ENCODE measurements at regions not wholly inside any gene's neighbourhood (a gene's known extent, or its start where the extent isn't known, plus 50 kb on each side); places are given as distances from the start of the nearest gene placed in this dataset.

DNA sequence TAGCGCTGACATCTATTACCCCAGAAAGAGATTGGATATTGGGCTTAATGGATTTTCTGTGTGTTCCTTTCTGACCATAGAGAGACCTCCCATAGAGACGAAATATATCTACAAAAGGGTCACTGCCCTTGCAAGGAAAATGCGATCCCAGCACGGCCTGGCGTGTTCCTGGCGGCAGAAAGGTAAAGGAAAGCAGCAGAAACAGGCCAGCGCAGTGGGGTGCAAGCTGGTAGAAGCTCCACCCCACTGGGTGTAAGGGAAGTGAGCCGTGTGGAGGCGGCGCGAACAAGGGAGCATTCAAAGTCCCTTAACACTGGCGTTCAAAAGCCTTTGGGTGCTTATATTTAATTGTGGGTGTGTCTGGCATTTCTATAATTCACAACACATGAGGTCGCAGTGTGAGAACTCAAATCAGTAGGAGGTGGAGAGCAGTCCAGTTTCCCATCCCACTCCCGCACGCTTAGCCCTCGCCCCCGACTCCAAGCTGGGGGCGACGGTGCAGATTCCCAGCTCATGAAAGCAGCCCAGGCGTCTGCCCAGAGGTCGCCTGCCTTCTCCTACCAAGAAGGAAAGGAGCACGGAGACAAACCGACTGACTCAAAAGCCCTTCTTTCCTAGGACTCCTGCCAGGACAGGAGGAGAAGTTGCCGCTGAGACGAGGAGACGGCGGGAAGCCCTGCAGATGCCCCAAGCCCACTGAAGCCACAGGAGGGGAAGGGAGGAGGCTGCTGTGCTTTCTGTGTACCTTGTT is 478.4 kb downstream of the FOXO1 start:
- no peak for TF ChIP-seq GATA1 (IDR thresholded peaks at IDR 0.05; ENCODE audit: low read depth, low read length)
- TF ChIP-seq POLR2A (IDR thresholded peaks at IDR 0.05; ENCODE audit: low read length): no peak
- no peak for DNase-seq

DNA sequence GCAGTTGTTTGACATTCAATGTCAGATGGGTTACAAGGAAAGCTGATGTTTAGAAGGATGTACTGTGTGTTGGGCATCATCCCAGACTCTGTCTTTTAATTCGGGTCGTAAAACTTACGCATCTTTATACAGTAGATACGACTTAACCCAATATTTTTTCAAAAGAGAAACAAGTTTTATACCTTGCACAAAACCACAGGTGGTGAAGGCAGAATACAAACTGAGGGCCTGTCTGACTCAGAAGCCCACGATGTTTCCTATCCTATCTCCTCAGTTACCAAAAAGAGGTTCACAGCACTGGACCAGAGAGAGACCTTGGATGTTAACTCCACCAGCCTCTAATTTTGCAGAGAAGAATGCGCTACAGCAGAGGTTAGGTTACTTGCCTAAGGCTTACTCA is 477.0 kb downstream of the FOXO1 start:
- TF ChIP-seq POLR2A (IDR thresholded peaks at IDR 0.05; ENCODE audit: low read length) (no peak), GATA1 (IDR thresholded peaks at IDR 0.05; ENCODE audit: low read depth, low read length) (no peak)
- no peak for DNase-seq

DNA sequence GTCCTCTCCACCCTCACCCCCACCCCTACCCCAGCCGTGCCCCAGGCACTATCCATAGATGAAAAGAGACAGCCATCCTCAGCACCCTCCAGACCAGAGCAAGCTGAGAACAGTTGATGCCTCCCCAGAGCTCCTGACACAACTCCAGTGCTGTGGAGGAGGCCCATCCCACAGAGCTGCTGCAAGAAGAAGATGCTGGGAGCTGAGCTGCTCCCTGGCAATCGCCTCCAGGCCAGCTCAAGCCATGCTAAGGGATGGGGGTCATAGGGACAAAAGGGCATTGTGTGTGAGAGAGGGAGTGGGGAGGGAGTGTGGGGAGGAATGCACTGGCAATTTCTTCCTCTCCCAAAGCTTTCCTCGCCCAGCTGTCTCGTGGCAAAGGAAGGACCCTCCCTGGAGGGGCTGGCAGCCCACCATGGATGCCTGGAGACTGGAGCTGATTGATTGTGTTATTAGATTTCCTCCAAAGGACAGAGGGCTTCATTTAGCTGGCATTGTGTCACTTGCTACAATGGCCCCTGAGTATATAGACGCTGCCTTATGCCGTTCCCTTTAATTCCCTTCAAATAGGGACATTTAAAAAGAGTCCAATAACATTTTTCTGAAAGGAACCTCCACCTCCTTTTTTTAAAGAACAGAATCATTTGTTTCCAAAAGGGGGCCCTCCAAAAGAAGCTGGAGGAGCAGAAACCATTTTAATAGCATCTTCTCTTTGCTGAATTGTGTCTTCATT is 476.4 kb downstream of the FOXO1 start:
- no peak for DNase-seq
- TF ChIP-seq GATA1 (IDR thresholded peaks at IDR 0.05; ENCODE audit: low read depth, low read length): no peak
- no peak for TF ChIP-seq POLR2A (IDR thresholded peaks at IDR 0.05; ENCODE audit: low read length)

DNA sequence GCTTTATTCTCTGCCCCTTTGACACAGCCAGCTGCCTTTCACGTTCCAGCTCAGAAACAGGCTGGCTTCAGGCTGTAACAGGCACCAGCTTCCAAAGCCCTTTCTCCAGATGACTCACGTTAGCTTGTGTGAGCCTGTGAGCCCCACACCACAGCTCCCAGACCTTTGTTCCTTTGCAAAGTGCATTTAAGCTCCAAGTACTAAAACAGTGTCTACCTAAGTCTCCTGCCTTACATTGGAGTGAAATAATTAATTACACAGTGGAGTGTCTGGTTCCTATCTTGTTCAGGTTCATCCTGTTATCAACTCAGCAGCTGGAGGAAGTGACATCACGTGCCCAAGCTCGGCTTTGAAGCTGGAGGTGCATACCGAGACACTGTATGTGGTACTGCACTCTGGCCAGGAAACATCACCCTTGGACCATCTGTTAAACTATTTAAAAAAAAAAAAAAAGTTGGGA is 475.8 kb downstream of the FOXO1 start:
- TF ChIP-seq POLR2A (IDR thresholded peaks at IDR 0.05; ENCODE audit: low read length) (no peak), GATA1 (IDR thresholded peaks at IDR 0.05; ENCODE audit: low read depth, low read length) (no peak)
- no peak for DNase-seq

DNA sequence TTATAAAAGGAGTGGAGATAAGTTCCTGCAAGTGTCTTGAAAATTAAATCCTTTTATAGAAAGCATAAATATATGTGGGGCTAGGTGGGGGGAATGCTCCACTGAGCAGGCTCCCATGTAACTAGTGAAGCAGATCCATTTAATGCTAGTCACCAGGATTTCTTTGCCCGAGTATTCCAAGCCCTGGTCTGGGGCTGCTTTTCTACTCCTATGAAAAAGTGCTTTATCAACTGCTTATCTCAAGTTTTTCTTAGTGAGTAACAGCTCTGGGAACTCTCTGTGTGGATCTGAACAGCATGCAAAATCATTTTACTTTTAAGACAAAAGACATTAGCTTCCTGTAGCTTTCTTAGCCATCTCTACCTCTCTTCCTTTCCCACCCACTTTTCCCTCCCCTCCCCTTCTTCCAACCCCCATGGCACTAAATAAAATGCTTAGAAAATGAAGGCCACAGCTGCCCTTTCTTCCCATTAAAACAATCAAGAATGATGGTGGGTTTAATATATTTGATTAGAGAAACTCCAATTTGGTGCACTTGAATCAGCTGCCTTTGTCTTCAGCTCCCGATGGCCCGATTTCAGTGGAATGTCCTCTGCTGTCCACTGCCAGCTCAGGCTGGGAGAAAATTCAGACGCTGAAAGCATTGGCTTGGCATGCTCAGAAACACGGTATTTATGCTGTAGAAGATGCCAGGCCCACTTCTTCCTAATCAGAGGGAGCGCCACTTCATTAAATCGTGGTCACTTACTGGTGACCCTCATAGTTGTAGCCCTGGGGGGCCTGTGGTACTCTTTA is 475.1 kb downstream of the FOXO1 start:
- no peak for DNase-seq
- TF ChIP-seq POLR2A (IDR thresholded peaks at IDR 0.05; ENCODE audit: low read length) (no peak), GATA1 (IDR thresholded peaks at IDR 0.05; ENCODE audit: low read depth, low read length) (no peak)

DNA sequence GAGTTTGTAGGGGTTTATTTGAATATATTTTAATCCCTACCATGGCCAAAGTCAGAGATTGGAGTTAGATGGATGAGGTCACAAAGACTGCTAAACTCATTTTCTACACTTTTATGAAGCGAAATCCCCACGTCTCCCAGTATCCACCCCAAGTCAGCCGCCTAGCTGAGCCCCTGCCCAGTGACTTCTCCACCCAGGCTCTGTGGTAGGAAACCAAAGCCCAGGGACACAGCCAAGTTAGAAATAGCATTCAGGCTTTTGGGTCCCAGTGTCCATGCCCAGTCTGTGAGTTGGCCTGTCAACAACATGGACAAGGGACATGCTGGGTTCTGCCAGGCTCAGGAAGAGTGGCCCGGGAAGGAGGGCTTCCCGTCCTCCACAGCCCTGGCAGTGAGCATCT is 474.0 kb downstream of the FOXO1 start:
- no peak for DNase-seq
- TF ChIP-seq POLR2A (IDR thresholded peaks at IDR 0.05; ENCODE audit: low read length) (no peak), GATA1 (IDR thresholded peaks at IDR 0.05; ENCODE audit: low read depth, low read length) (no peak)

DNA sequence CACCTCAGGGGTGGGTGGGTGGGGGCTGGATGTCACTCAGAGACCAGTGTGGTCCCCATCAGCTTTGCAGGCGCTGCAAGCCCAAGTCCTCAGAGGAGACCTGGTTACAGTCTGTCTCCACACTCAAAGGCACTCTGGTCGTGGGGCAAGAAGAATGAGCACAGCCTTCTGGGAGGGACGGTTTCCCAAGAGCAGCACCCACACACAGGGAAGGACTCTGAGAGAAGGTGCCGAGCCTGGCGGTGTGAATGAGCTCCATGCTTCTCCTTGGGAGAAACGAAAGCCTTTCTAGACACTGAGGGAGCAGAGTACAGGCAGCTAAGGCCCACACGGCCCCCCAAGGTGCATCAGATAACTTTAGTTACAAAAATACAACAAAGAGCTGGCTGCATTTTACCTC is 473.6 kb downstream of the FOXO1 start:
- no peak for TF ChIP-seq GATA1 (IDR thresholded peaks at IDR 0.05; ENCODE audit: low read depth, low read length)
- no peak for TF ChIP-seq POLR2A (IDR thresholded peaks at IDR 0.05; ENCODE audit: low read length)
- DNase-seq: no peak

DNA sequence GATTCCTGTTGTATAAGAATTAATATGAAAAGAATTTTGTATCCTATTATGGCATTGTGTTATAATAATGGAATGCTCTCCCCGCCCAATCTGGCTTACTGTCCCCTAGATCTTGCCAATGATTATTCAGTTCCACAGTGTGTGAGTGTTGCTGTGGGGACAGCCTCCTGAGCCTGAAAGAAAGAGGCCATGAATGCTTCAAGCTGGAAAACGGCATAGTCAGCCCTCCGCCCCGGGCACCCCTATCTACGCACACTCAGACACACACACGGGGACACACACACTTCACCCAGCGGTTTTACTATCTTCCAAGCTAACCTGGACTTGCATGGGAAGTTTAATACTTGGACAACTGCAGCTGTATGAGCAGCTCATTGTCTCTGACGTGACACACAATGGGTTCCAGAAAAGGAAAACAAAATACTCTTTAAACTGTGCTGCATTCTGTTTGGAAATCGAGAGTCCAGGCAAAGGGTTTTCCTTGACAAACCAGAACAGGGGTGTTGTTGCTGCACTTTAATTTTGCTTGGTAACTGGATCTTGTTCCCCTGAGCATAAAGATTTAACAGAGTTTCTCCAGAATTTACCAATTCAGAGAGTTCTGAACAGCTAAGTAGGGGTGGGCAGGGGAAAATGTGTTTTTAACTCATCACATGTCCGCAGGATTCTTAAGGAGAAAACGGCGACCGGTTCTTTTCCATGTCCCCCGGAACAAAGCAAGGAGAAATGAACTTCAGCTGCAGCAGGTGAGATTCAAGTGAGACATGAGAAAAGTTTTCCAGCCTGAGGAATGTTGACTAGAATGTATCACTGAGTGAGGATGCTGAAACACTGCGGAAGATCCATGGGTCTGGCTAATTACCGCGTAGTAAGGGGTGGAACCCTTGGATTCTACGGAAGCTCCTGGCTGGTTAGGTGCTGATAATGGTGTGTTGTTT is 472.9 kb downstream of the FOXO1 start:
- no peak for TF ChIP-seq GATA1 (IDR thresholded peaks at IDR 0.05; ENCODE audit: low read depth, low read length)
- TF ChIP-seq POLR2A (IDR thresholded peaks at IDR 0.05; ENCODE audit: low read length): no peak
- DNase-seq: no peak

DNA sequence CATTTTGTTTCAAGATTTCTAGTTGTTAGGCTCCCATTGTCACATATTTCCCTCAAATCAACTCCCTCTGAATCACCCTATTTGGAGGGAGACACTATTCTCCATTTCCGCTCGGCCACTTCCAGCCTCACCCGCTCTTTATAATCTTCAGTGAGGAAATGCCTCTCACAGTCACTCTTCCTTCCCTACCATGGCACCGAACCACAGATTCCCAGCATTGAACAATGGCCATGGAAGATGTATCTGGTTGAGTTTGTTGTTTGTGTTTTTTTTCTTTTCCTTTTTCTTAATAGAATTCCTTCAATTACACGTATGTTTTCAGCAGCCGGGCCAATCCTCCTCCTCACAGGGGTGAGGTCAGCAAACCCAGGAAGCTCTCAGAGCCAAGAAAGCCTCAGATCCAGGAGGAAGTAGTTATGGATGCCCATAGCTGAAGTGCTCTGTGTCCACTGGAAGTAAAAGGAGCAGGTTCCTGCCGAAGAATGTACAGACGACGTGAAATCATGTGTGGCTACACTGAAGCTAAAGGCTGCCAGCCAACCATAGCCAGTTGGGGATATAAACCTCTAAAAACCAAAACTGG is 472.1 kb downstream of the FOXO1 start:
- TF ChIP-seq POLR2A (IDR thresholded peaks at IDR 0.05; ENCODE audit: low read length): no peak
- no peak for TF ChIP-seq GATA1 (IDR thresholded peaks at IDR 0.05; ENCODE audit: low read depth, low read length)
- no peak for DNase-seq

DNA sequence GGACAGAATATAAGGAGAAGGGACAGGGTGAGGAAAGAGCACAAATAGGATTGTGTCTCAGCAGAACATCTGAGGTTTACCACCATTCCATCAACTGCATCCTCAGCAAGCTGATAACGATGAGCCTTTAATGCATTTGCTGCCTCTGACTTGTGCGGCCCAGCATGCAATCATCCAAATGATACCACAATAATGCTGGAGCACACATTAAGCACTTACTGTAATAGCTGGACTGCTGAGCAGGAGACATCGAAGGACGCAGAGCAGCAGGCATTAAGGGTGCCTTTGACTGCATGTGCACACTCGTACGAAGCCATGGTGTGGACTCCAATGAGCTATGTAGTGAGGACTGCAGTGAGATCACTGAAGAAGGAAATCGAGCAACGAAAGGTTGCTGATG is 469.4 kb downstream of the FOXO1 start:
- no peak for TF ChIP-seq POLR2A (IDR thresholded peaks at IDR 0.05; ENCODE audit: low read length)
- no peak for TF ChIP-seq GATA1 (IDR thresholded peaks at IDR 0.05; ENCODE audit: low read depth, low read length)
- DNase-seq: no peak

DNA sequence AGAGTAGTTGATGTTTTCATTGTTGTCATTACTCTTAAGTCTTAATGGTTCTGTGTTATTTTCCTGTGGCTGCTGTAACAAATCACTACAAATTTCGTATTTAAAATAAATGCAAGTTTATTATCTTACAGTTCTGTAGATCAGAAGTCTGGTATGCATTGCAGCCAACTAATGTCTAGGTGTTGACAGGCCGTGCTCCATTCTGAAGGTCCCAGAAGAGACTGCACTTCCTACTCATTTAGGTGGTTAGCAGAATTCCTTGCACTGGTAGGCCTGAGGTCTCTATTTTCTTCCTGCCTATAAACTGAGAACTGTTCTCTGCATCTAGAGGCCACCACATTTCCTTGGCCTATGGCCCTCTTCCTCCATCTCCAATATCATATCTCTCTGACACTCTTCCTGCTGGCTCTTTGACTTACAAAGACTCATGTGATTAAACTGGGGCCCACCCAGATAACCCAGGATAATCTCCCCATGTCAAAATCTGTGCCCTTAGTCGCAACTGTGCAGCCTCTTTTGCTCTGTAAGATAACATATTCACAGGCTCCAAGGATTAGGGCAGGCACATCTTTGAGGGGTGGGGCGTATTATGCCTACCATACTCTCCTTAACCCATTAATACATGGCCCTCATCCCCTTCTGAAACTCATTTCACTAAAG is 468.4 kb downstream of the FOXO1 start:
- TF ChIP-seq POLR2A (IDR thresholded peaks at IDR 0.05; ENCODE audit: low read length) (no peak), GATA1 (IDR thresholded peaks at IDR 0.05; ENCODE audit: low read depth, low read length) (no peak)
- peak; percentile 12 to 53 for DNase-seq

DNA sequence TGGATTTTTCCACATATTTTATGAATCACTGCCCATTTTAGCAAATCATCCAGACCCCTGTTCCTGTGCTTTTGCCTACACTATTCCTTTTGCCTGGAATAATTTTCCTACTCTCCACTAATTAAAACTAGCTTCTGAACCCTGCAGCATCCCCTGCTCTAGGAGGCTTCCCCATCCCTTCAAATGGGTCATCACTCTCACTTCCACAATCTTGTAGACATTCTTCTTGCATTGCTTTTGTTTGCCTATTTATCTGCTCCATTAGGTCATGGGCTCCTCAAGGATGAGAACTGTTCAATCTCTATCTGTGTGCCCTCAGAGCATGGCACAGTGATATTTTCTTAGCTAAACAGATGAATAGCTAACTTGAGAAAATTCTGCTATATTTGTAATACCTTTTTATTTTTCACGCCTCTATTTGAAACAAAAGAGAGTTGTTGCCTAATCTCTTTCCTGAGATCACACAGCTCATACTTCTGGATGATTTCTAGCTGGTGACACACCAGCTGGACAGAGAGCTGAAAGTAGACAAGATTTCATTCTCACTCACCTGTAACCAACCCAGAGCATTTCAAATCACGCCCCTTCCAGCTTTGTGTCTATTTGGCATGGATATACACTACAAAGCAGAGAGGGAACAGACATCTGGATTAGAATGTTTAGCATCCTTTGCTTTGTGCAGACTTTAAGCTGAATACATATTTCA is 466.0 kb downstream of the FOXO1 start:
- no peak for DNase-seq
- no peak for TF ChIP-seq POLR2A (IDR thresholded peaks at IDR 0.05; ENCODE audit: low read length)
- TF ChIP-seq GATA1 (IDR thresholded peaks at IDR 0.05; ENCODE audit: low read depth, low read length): no peak

Measured in erythroblast (primary cell).